Limb (tissue), 2 donors: ENCODE measurements at regions not wholly inside any gene's neighbourhood (a gene's known extent, or its start where the extent isn't known, plus 50 kb on each side); places are given as distances from the start of the nearest gene placed in this dataset.

Experiments used
- DNase-seq, 2 donors: peaks; one replicate each; pipeline ENCODE4 v3.0.0-alpha.2; 2016; ENCODE audit errors: extremely low spot score in 2 of 2

DNA sequence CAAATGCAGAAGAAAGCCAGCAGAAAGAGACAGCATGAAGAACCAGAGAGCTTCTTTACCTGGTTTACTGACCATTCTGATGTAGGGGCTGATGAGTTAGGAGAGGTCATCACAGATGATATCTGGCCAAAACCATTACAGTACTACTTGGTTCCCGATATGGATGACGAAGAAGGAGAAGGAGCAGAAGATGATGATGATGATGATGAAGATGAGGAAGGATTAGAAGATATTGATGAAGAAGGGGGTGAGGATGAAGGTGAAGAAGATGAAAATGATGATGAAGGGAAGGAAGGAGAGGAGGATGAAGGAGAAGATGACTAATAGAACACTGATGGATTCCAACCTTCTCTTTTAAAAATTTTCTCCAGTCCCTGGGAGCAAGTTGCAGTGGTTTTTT, 178.2 kb upstream of the CRY1 start:
- DNase-seq: no peak

DNA sequence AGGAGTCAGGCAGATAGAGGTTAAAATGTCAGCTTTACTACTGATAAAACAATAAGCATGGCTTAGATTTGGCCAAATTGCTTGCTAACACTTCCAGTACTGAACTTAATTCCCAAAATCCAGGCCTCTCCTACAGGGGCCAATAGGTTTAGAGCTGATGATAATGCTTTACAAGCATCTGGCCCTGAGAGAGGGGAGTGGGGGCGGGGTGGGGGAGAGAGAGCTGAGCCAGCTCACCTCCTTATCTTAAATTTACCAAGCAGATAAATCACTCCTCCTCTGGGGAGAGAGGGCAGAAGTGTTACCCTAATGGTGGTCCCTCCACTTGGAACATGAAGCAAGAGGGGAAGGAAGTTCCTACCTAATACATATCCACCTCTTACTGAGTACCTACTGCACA, 182.2 kb upstream of the CRY1 start:
- DNase-seq: no peak

DNA sequence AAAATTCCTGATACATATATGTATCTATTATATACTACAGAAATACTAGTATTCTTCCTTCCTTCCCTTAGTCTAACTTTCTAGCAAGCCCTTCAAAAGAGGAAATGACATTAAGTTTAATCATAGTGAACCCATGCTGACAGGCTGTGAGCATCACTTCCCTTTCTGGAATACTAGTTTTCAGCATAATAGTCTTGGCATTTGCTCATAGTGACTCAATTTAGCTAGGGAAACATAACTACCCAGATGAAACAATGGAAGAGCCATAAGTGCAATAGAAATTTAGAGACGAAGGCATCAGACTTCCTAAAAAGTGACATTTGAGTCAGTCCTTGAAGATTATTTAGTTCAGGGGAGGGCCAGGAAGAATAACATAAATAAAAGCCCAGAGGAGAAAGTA, 184.5 kb upstream of the CRY1 start:
- DNase-seq: no peak

DNA sequence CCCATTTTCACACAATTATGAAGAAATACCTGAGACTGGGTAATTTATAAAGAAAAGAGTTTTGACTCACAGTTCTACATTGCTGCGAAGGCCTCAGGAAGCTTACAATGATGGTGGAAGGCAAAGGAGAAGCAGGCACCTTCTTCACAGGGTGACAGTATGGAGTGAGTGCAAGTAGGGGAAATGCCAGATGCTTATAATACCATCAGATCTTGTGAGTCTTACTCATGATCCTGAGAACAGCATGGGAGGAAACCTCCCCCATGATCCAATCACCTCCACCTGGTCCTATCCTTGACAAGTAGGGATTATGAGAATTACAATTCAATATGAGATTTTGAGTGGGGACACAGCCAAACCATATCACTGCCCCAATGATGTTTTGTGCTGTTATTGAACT, 189.3 kb upstream of the CRY1 start:
- DNase-seq: no peak

DNA sequence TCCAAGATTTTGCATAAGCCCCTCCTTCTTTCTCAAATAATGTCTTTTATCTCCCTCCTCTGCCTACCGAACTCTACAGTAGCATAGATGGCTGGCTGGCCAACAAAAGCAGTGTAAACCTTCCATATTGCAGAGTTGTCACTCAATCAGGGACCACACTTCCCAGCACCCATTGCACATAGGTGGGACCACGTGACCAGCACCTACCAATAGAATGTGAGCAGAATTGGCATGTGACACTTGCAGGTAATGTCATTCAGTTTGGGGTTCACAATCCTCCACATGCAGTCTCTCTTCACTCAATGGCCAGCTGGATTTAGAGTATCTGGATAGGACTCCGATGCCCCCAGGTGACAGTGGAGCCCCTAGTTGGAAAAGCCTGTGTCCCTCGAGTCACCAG, 190.3 kb upstream of the CRY1 start:
- no peak for DNase-seq

DNA sequence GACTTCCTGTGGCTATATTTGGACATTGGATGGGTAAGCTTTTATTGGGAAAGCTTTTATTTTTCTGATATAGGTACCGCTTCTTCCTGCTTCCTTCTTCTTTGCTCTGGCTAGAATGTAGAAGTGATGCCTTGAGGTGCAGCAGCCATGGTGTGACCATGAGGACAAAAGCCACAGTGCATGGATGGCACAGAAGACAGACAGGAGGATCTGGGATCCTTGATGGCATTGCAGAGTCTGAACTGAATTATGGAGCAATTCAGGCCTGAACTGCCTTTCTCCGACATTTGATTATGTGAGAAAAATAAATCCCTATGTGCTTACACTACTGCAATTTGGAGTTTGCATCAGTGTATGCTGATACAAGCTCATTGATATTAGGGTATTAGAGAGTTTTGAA, 191.3 kb upstream of the CRY1 start:
- DNase-seq: no peak

DNA sequence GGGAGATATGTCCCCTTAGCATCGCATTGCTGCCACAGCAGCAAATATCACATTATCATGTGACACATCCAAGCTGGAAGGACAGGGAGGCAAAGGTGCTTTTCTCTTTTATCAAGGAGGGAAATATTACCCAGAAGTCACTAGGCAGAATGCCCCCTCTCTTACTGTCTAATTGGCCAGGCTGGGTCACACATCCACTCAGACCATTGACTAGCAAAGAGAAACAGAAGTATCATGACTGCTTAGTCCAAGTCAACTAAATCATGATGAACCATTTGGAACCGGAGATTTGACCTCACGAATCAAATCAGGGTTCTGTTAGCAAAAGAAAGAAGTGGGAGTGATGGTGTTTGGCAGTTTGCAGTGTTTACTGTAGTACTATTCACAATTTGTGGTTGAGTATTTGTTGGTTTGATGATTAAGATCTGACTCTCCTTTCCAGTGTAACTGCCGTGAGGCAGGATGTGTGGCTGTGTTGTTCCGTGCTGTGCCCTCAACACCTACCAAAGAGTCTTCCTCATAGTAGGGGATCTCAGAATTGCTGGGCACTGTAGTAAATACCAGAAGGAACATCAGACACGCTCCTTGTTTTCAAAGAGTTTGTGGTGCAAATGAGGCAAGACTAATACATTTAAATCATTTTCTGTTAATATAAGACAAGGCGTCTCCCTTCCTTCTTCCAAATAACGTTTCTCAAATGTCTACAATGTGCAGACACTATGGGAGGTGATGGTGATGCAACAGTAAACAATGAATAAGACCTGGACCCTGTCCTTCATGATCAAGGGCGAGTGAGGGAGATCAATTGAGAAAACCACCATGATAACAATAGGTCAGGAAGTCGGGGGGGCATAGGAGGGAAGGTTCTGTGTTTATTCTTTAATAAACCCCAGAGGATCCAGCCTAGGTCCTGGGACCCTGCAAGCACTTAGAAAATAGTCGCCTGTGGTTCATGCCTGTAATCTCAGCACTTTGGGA, 194.4 kb upstream of the CRY1 start:
- no peak for DNase-seq

DNA sequence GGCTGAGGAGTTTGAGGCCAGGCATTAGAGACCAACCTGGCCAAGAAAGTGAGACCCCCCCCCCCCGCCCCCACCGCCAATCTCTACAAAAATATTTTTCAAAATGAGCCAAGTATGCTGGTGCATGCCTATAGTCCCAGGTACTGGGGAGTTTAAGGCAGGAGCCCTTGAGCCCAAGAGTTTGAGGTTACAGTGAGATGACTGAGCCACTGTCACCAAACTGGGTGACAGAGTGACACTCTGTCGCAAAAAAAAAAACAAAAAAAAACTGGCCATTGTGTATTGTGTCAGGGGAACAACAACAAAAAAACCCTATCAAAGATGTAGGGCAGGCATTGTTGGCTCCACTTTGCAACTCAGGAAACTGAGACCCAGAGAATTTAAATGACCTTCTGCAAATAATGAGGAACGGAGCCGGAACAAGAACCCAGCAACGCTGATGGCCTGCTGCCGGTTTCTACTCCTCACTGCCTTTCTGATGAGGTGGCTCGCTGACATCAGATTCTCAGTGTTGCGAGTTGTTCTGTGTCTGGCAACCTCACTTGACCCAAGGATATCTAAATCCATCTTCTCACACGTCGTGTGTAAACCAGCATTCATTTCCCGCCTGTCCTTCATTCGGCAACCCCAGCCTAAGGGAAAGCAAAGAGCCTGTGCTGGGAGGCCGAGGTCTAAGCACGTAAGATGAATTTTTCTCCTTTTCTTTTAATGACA, 195.2 kb upstream of the CRY1 start:
- DNase-seq: no peak

DNA sequence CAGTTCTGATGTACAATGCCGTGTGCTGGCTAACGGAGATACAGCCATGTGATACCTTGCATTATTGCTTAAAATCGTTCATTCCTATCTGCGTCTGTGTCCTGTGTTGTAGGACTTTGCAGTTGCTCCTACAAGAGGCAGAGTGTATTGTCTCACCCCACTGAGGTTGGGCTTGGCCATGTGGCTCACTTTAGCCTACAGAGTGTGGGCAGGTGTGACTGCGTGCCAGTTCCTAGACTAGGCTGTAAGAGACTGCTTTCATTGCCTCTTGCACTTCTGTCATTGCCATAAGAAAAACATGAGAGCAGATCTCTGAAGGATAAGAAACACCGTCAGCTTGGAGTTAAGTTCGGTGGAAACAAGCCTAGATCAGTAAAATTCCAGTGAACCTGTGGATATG, 197.7 kb upstream of the CRY1 start:
- no peak for DNase-seq

DNA sequence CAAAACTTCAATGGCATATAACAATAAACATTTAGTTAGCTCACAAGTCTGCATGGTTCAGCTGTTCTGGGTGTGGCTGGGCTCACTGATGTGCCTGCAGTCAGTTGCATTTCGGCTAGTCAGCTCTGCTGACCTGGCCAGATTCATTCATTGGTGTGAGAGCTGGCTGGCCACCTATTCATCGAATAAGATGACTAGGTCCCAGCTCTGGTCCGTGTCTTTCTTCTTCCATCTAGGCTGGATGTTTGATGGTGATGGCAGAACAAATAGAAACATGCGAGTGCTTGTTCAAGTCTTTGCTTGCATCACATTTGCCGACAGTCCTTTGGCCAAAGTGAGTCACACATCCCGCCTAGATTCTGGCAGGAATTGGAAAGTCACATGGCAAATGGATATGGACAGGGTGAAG, 203.3 kb upstream of the CRY1 start:
- no peak for DNase-seq

DNA sequence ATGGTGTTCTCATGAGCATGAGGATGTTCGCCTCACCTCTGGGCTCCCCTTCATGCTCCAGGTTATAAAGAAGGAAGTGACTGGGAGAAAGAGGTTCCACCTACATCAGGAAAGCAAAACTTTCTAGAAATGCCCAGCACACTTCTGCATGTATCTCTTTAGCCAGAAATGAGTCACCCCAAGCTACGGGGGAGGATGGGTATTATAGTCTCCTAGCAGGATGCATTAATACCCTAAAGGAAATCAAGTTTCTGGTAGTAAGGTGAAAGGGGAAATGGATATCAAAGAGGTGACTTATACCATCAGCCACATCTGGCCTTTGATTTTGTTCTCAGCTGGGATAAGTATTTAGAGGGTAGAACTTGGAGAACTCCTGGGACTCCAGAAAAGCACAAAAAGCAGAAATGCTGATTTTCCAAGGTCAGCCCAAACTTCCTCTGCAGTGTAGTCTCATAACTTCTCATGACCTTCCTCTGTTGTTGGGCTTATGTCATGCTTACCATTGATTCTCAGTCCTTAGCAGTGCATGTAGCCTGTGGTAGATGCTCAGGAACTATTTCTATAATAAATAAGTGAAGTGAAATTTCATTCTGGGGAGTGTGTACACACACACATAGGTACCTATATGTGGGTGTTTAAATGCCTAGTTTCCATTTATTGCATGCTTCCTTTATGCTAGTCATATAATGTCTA, 209.4 kb upstream of the CRY1 start:
- no peak for DNase-seq

DNA sequence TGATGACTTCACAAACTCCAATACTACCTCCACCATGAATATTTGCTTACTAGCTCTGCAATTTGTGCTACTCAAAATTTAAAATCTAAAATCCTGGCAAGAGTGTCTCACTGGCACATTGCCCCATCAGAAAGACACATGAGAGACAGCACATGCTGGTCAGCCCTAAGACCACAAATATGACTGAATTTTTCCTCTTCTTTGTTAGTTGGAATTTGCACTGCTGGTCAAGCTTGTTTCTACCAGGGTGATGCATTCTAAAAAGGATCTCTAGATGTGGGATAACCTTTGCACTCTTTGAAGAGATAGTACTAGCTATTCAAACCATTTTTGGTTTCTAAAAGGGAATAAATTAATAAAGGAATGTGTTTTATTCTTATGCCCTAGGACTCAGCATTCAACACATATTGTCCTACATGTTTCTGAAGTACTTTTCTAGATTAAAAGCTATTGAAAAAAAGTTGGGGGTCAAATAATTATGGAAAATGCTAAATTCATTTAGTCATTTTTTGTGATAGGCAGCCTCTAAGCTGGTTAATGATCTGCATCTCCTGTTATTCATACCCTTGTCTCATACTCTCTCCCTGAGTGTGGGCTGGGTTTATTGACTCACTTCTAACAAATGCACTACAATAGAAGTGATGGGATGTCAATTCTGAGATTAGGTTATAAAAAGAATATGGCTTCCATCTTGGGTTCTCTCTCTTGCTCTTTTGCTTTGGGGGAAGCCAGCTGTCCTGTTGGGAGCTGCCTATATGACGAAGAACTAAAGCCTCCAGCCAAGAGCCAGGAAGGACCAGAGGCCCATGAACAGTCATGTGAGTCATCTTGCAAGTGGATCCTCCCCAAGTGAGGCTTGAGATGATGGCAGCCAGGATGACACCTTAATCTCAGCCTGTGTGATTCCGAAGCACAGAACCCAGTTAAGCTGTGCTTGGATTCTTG, 211.5 kb upstream of the CRY1 start:
- DNase-seq: no peak

DNA sequence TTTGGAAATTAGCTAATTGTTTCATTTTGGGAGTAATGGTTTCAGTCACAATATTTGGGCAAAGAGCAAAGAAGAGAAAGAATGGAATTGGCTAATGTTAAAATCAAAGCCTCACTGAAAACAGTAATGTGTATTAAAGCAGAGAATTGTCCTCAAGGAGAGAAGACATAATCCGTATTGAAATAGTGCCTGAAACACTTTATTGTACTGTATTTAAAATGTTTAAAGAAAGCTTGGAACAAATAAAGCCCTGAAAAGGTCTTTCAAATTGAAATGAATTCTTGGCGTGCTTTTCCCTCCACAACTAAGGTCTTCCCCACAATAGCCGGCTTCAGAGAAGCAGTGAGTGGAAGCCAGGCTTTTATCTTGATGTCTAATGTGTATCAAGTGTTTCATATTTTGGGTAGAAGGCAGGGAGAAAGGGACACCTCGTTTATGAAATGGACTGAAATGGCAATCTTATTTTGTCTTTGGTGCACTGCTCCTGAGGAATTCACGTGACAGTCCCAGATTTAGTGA, 212.9 kb upstream of the CRY1 start:
- DNase-seq: no peak

DNA sequence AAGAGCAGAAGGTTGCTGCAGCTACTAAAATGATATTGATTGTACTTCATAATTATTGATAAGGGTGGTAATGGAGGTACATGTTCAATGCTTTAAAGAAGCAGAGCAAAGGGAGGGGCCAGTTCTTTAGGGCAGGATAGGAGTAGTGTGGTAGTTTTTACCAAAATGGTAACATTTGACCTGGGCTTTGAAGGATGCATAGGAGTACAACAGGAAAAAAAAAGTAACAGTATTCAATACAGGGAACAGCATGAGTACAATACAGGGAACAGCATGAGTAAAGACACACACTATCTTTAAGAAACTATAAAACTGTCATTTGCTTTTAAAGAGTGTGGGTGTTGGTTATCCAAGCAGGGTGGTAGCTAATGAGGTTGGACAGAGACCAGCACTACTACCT, 215.0 kb upstream of the CRY1 start:
- DNase-seq: no peak

DNA sequence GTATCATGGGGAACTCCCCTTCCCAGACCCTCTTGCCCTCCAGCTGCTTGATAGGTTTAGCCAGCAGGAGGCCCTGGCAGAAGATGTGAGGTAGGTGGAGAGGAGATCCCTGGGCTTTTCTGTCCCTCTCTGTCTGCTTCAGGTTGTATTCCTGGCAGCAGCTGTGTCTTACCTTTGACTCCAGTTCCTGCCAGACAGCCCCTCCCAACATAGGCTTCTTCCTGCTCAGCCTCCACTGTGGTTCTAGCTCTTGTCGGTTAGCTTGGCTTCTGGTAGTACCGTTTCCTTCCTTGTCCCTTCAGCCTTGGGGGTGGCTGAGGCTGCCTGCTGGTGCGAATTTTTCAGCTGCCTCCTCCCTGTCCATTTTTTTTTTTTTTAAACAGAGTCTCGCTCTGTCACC, 215.7 kb upstream of the CRY1 start:
- no peak for DNase-seq

DNA sequence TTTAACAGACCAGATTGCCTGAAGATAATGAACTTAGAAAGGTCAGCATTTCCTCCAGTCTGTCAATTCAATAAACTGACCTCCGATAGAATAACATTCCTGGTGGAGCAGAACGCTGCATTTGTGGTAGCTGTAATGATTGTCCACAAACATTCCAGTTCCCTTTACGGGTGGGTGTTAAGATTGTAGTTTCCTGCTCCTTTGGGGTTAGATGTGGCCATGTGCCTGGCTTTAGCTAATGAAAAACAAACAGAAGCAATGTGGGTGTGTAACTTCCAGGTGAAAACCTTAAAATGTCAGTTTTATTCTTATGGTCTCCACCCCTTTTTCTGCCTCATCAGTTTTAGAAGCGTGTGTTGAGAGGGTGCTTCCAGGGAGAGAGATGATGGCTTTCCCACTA, 217.3 kb upstream of the CRY1 start:
- DNase-seq: no peak

DNA sequence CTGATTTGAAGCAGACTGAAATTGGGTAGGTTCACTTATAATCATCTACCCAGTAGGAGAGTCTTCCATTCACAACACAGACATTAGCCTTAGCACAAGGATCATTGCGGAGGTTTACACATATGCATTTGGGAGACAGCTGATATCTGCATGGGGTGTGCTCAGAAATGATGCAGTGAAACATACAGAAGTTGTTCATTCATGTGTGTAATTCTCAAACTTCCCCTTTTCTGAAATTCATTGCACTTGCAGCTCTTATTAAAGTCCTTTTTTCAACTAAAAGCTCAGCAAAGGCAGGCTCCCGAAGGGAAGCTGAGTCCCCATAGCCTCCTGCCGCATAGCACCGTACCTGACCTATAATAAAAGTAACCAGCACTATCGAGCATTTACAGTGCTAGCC, 218.3 kb upstream of the CRY1 start:
- no peak for DNase-seq

DNA sequence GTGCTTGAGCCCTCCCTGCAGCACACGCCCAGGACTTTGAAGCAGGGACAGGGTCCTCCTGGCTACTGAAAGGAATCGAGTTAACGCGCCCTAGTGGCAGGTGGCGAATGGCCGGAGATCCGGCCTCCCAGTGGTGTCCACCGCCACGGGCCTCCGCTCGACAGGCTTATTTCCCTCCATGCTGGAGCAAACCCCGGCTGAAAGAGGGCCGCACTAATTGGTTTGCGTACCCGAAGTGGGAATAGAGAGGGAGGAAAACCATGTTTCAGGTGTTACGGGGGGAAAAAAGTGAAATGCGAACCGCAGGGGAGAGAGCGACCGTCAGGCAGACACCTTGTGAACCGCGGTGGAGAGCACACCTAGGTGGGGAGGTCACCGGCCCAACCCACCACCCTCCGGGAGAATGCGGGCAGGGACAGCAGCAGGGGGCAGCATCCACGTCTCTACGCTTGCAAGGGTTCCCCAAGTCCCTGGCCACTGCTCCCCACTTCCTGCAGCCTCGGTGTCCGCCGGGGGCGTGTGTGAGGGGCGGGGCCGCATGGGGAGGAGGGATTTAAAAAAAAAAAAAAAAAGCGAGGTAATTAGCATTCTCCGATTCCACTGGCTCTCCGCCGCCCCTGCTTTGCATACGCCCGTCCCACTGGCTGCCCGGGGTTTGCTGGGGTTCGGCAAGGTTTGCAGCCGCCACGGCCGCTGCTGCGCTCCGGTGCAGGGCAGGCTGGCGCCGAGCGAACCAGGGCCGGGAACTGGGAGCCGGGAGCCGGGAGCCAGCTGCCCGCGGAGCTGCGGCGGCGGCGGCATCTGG, 224.6 kb upstream of the CRY1 start:
- peak; percentile 84 to 90 for DNase-seq

DNA sequence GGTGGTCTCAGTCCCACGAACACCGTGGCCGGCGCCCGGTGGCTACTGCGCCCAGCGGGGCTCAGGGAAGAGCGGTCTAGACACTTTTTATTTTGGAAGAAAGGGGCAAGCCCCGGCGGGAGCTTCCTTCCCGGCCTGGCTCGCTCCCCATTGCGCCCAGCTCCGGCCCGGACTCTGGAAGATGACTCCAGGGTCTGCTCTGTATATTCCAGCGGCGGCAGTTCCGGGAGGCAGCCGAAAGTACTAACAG, 225.1 kb upstream of the CRY1 start:
- no peak for DNase-seq

DNA sequence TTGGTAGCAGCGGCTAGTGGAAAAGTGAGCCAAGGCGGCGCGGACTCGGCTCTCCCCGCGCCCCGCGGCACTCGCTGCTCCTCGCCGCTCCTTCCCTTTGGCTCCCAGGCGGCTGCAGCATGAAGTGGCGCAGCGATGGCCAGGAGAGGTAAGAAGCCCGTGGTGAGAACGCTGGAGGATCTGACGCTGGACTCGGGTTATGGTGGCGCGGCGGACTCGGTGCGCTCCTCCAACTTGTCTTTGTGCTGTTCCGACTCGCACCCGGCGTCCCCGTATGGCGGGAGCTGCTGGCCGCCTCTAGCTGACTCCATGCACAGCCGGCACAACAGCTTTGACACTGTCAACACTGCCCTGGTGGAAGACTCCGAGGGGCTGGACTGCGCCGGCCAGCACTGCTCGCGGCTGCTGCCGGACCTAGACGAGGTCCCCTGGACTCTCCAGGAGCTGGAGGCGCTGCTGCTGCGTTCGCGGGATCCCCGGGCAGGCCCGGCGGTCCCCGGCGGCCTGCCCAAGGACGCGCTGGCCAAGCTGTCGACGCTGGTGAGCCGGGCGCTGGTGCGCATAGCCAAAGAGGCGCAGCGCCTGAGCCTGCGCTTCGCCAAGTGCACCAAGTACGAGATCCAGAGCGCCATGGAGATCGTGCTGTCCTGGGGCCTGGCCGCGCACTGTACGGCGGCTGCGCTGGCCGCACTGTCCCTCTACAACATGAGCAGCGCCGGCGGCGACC, 225.6 kb upstream of the CRY1 start:
- DNase-seq: peak in 1 of 2 donors; percentile 70
